ENCODE measurements at regions not wholly inside any gene's neighbourhood (a gene's known extent, or its start where the extent isn't known, plus 50 kb on each side); places are given as distances from the start of the nearest gene placed in this dataset.
A peak's percentile ranks its signal among the peaks of the same experiment; 100 is the strongest.

DNA sequence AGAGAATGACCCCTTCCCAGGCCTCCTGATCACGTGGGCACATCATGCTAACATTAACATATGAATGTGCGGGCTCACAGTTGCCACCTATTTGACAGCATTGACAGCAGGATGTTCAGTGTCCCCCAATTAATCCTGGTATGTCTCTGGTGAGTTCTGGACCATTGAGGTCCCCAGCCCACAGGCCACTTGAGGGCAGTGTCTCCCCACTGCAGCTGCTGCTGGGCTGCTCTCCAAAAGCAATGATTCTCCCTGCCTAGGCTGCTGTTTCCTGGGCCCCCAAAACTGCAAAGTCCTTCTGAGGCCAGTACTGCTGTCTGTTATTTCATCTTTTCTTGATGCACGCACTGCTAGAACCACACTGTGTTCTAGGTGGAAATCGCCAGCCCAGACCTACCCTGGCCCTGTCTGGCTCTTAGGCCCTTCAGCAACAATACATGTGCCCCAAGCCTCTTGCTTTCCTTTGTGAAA is 52.7 kb upstream of the MAPK4 start:
- intact Hi-C loops (cut with DNase I) = loop anchor here (1.0 kb wide), 1 partner anchor 277 kb away; no protein-coding TSS in a partner anchor
- Histone ChIP-seq H3K27ac (no peak overlapping the region), H3K36me3 (no peaks in the 10 kb centered on the region), H3K27me3 (no peaks in the 10 kb centered on the region), H3K4me3 (no peak overlapping the region), H3K4me1 (no peaks in the 10 kb centered on the region), H3K9me3 (no peaks in the 10 kb centered on the region)
- DNase-seq (ENCODE audit: low spot score in 2 of 2) = no peak
- peak; percentile 27 to 64 (median 47) for TF ChIP-seq CTCF (IDR thresholded peaks at IDR 0.05)

GRCh38 chr18:50508228-50508627 is 51.7 kb upstream of the MAPK4 start:
- Histone ChIP-seq H3K4me3 (no peak overlapping the region), H3K27me3 (no peaks in the 10 kb centered on the region), H3K36me3 (no peaks in the 10 kb centered on the region), H3K27ac (no peak overlapping the region), H3K4me1 (no peaks in the 10 kb centered on the region), H3K9me3 (no peaks in the 10 kb centered on the region)
- intact Hi-C loops (cut with DNase I) = no loop called here
- TF ChIP-seq CTCF (IDR thresholded peaks at IDR 0.05) = no peak
- no peak for DNase-seq (ENCODE audit: low spot score in 2 of 2)

DNA sequence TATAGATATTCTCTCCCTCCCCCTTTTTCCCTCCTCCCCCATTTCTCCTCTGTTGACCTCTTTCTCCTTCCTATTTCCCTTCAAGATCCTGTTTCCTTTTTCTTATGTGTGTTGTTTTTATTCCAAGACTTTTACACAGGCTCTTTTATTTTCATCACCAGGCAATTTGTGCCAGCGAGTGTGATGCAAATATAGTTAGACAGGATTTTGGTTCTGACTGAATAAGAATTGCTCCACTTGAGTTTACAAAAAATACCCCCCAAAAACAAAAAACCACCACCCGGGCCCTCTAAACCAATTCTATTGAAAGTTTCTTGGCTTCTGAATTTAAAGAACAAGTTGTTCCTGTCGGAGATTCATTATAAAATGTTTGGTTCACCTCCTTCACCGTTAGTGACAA is 50.9 kb upstream of the MAPK4 start:
- Histone ChIP-seq H3K27ac (no peak overlapping the region), H3K4me1 (no peaks in the 10 kb centered on the region), H3K9me3 (no peaks in the 10 kb centered on the region), H3K36me3 (no peaks in the 10 kb centered on the region), H3K4me3 (no peak overlapping the region), H3K27me3 (no peaks in the 10 kb centered on the region)
- DNase-seq (ENCODE audit: low spot score in 2 of 2) = no peak
- intact Hi-C loops (cut with DNase I) = no loop called here
- TF ChIP-seq CTCF (IDR thresholded peaks at IDR 0.05) = no peak

All from ascending aorta (tissue), 2 donors.